PC-3 (cell line): ENCODE measurements at regions not wholly inside any gene's neighbourhood (a gene's known extent, or its start where the extent isn't known, plus 50 kb on each side); places are given as distances from the start of the nearest gene placed in this dataset.

Experiments used
- ATAC-seq: fragments of 200-7000 bp; cut with Tn5 transposase; 2 replicates; pipeline ENCODE4 v1.9.1; 2020; ENCODE audit warnings: mild to moderate bottlenecking, moderate library complexity
- BruUV-seq: library from RNA; stranded (reverse); fragments of 400-500 nt; replicated peaks from 2 replicates; lab custom pipeline; 2021; lab: Mats Ljungman, UMichigan
- CTCF ChIA-PET: fragments of 300-600 bp; sonication (Branson Sonifier 250); formaldehyde crosslinking; loops from one replicate; lab custom pipeline; 2022; ENCODE audit warnings: antibody characterized with exemption; lab: Charles Lee
- POLR2A ChIA-PET: fragments of 300-600 bp; sonication (Branson Sonifier 250); formaldehyde crosslinking; loops from one replicate; lab custom pipeline; 2022; ENCODE audit warnings: antibody characterized with exemption; ENCODE audit not compliant: unreplicated experiment; lab: Charles Lee
- DNase-seq: peaks from one replicate; pipeline ENCODE4 v3.0.0-alpha.2; 2015
- H2AFZ ChIP-seq: fragments of 300-600 bp; sonication (generic); 2 replicates; pipeline ENCODE4 v1.6.0; 2016; ENCODE audit warnings: antibody characterized with exemption, low read length
- H3F3A ChIP-seq: fragments of 300-600 bp; sonication (generic); one replicate; pipeline ENCODE4 v1.6.0; 2017; ENCODE audit warnings: antibody characterized with exemption, low read length, control low read depth, mild to moderate bottlenecking; ENCODE audit not compliant: unreplicated experiment
- H3K27ac ChIP-seq: fragments of 300-600 bp; sonication (generic); 2 replicates; pipeline ENCODE4 v1.5.1; 2016; ENCODE audit warnings: mild to moderate bottlenecking, low read length
- H3K27me3 ChIP-seq: fragments of 300-600 bp; sonication (generic); 2 replicates; pipeline ENCODE4 v1.6.1; 2016; ENCODE audit warnings: low read length, mixed read lengths
- H3K36me3 ChIP-seq: fragments of 300-600 bp; sonication (generic); 2 replicates; pipeline ENCODE4 v1.6.1; 2016; ENCODE audit warnings: low read depth, mixed run types, low read length, mixed read lengths
- H3K4me1 ChIP-seq: fragments of 300-600 bp; sonication (generic); 2 replicates; pipeline ENCODE4 v1.5.1; 2016; ENCODE audit warnings: low read length; ENCODE audit not compliant: insufficient read depth
- H3K4me2 ChIP-seq: fragments of 300-600 bp; sonication (generic); 2 replicates; pipeline ENCODE4 v1.6.0; 2016; ENCODE audit warnings: low read length
- H3K4me3 ChIP-seq: fragments of 300-600 bp; sonication (generic); 2 replicates; pipeline ENCODE4 v1.5.1; 2016; ENCODE audit warnings: mild to moderate bottlenecking, low read length, mixed read lengths
- H3K79me2 ChIP-seq: fragments of 300-600 bp; sonication (generic); 2 replicates; pipeline ENCODE4 v1.6.1; 2017; ENCODE audit warnings: low read length, mixed read lengths
- H3K9ac ChIP-seq: fragments of 300-600 bp; sonication (generic); 2 replicates; pipeline ENCODE4 v1.6.0; 2016; ENCODE audit warnings: mild to moderate bottlenecking, low read length
- H3K9me2 ChIP-seq: fragments of 300-600 bp; sonication (generic); replicated peaks from 2 replicates; pipeline ENCODE4 v1.6.1; 2016; ENCODE audit warnings: mixed run types, low read length, mixed read lengths
- H3K9me3 ChIP-seq: fragments of 300-600 bp; sonication (generic); 2 replicates; pipeline ENCODE4 v1.6.1; 2016; ENCODE audit warnings: low read length, mixed read lengths
- H4K20me1 ChIP-seq: fragments of 300-600 bp; sonication (generic); 2 replicates; pipeline ENCODE4 v1.6.1; 2016; ENCODE audit warnings: low read length, mixed read lengths
- CTCF ChIP-seq: fragments of 300-600 bp; sonication (generic); conservative IDR thresholded peaks from 2 replicates; pipeline ENCODE4 v1.5.1; 2017; ENCODE audit warnings: antibody characterized with exemption, low read depth, mild to moderate bottlenecking, low read length
- EZH2 ChIP-seq: fragments of 300-600 bp; sonication (generic); IDR thresholded peaks from one replicate; pipeline ENCODE4 v1.6.1; 2017; ENCODE audit warnings: antibody characterized with exemption, mild to moderate bottlenecking, low read length; ENCODE audit not compliant: unreplicated experiment
- EZH2phosphoT487 ChIP-seq: fragments of 300-600 bp; sonication (generic); IDR thresholded peaks from 2 replicates; pipeline ENCODE4 v1.6.1; 2018; ENCODE audit warnings: mild to moderate bottlenecking, antibody characterized with exemption, low read length, borderline replicate concordance
- intact Hi-C: fragments of 100-400 bp; cut with micrococcal nuclease; formaldehyde crosslinking; loops from 2 replicates; pipeline ENCODE4 v1.9.0; 2023

- Histone ChIP-seq H3K27ac (no peak overlapping the region), H3K36me3 (no peaks in the 10 kb centered on the region), H2AFZ (no peak overlapping the region), H3K9ac (no peak overlapping the region), H3K9me3 (no peaks in the 10 kb centered on the region), H3K79me2 (no peaks in the 10 kb centered on the region), H3K4me1 (peaks cover 13% of the 10 kb centered on the region), H3F3A (no peaks in the 10 kb centered on the region), H4K20me1 (no peaks in the 10 kb centered on the region), H3K27me3 (0 out of 2 replicates have a peak, but pooled peaks cover 4% of the 10 kb centered on the region), H3K4me3 (no peak overlapping the region), H3K4me2 (no peak overlapping the region), H3K9me2 (no peaks in the 10 kb centered on the region)
- ChIA-PET CTCF (no interaction called here), POLR2A (no interaction called here)
- no TSS peak for BruUV-seq
- ATAC-seq (no peak), DNase-seq (no peak)
- TF ChIP-seq EZH2, result no peak
- TF ChIP-seq CTCF, result no peak
- TF ChIP-seq EZH2phosphoT487, result no peak
- intact Hi-C loops, result no loop called here
Observed at GRCh38 chr4:27119239-27119638, 258.6 kb downstream of the STIM2 start.

- Histone ChIP-seq H3K9me3 (no peaks in the 10 kb centered on the region), H3K4me3 (no peak overlapping the region), H3K27me3 (no peaks in the 10 kb centered on the region), H3K27ac (no peak overlapping the region), H3F3A (no peaks in the 10 kb centered on the region), H2AFZ (no peak overlapping the region), H4K20me1 (no peaks in the 10 kb centered on the region), H3K9ac (no peak overlapping the region), H3K36me3 (no peaks in the 10 kb centered on the region), H3K4me2 (no peak overlapping the region), H3K4me1 (peaks cover 17% of the 10 kb centered on the region), H3K79me2 (no peaks in the 10 kb centered on the region), H3K9me2 (no peaks in the 10 kb centered on the region)
- DNase-seq (no peak), ATAC-seq (no peak)
- TF ChIP-seq CTCF, result no peak
- BruUV-seq, result no TSS peak
- ChIA-PET CTCF (no interaction called here), POLR2A (no interaction called here)
- intact Hi-C loops, result no loop called here
Observed at GRCh38 chr4:27121830-27122229, 261.2 kb downstream of the STIM2 start.

GRCh38 chr4:27123123-27123768 lies 262.6 kb downstream of the STIM2 start:
- POLR2A ChIA-PET, result interaction anchor here (0.5 kb wide), 1 partner anchor 53 kb away, joined by 3 read pairs; no protein-coding TSS in a partner anchor
- H3K4me2 ChIP-seq, result peak overlapping the region; percentile 50
- no peak overlapping the region for H3K9ac ChIP-seq
- peaks cover 24% of the 10 kb centered on the region for H3K4me1 ChIP-seq
- H2AFZ ChIP-seq, result no peak overlapping the region
- no peaks in the 10 kb centered on the region for H3K9me2 ChIP-seq
- no peaks in the 10 kb centered on the region for H3K27me3 ChIP-seq
- no peaks in the 10 kb centered on the region for H3K36me3 ChIP-seq
- no peaks in the 10 kb centered on the region for H4K20me1 ChIP-seq
- no peaks in the 10 kb centered on the region for H3F3A ChIP-seq
- no peaks in the 10 kb centered on the region for H3K79me2 ChIP-seq
- CTCF ChIA-PET, result no interaction called here
- intact Hi-C loops, result no loop called here
- H3K9me3 ChIP-seq, result no peaks in the 10 kb centered on the region
- TF ChIP-seq EZH2phosphoT487 (no peak), EZH2 (no peak), CTCF (no peak)
- DNase-seq (peak; percentile 77), ATAC-seq (peak; percentile 93)
- no TSS peak for BruUV-seq
- no peak overlapping the region for H3K4me3 ChIP-seq
- H3K27ac ChIP-seq, result no peak overlapping the region; the same call in 1 of the 2 replicates
